NCI-H2029 (cell line): ENCODE measurements at regions not wholly inside any gene's neighbourhood (a gene's known extent, or its start where the extent isn't known, plus 50 kb on each side); places are given as distances from the start of the nearest gene placed in this dataset.

Experiments used
- DNase-seq: peaks from one replicate; lab custom pipeline; 2025; lab: John Stamatoyannopoulos, UW

- no peak for DNase-seq
Observed at GRCh38 chr5:2532809-2533208, 218.7 kb downstream of the IRX2 start.

GRCh38 chr5:2531318-2531717 is 220.2 kb downstream of the IRX2 start:
- no peak for DNase-seq

- DNase-seq: no peak
Observed at GRCh38 chr5:2530609-2531008, 220.9 kb downstream of the IRX2 start.

GRCh38 chr5:2529371-2530092 is 221.9 kb downstream of the IRX2 start:
- no peak for DNase-seq

- no peak for DNase-seq
Observed at GRCh38 chr5:2525351-2525750, 226.1 kb downstream of the IRX2 start.

GRCh38 chr5:2524620-2525019 is 226.9 kb downstream of the IRX2 start:
- no peak for DNase-seq

GRCh38 chr5:2523180-2523579 is 228.3 kb downstream of the IRX2 start:
- no peak for DNase-seq

- no peak for DNase-seq
Observed at GRCh38 chr5:2522372-2522771, 229.1 kb downstream of the IRX2 start.

- no peak for DNase-seq
Observed at GRCh38 chr5:2519153-2519552, 232.3 kb downstream of the IRX2 start.

GRCh38 chr5:2517451-2517850 is 234.0 kb downstream of the IRX2 start:
- no peak for DNase-seq

- no peak for DNase-seq
Observed at GRCh38 chr5:2515180-2515764, 236.2 kb downstream of the IRX2 start.

- no peak for DNase-seq
Observed at GRCh38 chr5:2514484-2514883, 237.0 kb downstream of the IRX2 start.

GRCh38 chr5:2511706-2512105 is 239.8 kb downstream of the IRX2 start:
- no peak for DNase-seq

GRCh38 chr5:2511126-2511525 is 240.4 kb downstream of the IRX2 start:
- DNase-seq: no peak

GRCh38 chr5:2509527-2509926 is 241.9 kb downstream of the IRX2 start:
- DNase-seq: no peak

GRCh38 chr5:2508514-2508913 is 243.0 kb downstream of the IRX2 start:
- no peak for DNase-seq

GRCh38 chr5:2507611-2508010 is 243.9 kb downstream of the IRX2 start:
- no peak for DNase-seq

- no peak for DNase-seq
Observed at GRCh38 chr5:2506603-2507002, 244.9 kb downstream of the IRX2 start.

GRCh38 chr5:2505217-2505616 is 246.3 kb downstream of the IRX2 start:
- no peak for DNase-seq

- no peak for DNase-seq
Observed at GRCh38 chr5:2502970-2503594, 248.4 kb downstream of the IRX2 start.

- no peak for DNase-seq
Observed at GRCh38 chr5:2499917-2500316, 251.6 kb downstream of the IRX2 start.

- DNase-seq: no peak
Observed at GRCh38 chr5:2496891-2497290, 254.6 kb downstream of the IRX2 start.

GRCh38 chr5:2496126-2496525 is 255.4 kb downstream of the IRX2 start:
- DNase-seq: no peak

- DNase-seq: no peak
Observed at GRCh38 chr5:2493356-2493755, 258.1 kb downstream of the IRX2 start.
